GM06990 (cell line): ENCODE measurements at regions not wholly inside any gene's neighbourhood (a gene's known extent, or its start where the extent isn't known, plus 50 kb on each side); places are given as distances from the start of the nearest gene placed in this dataset.

Experiments
- DNase-seq: peaks from one replicate; pipeline ENCODE4 v3.0.0-alpha.2; 2011; ENCODE audit not compliant: insufficient read length; ENCODE audit errors: extremely low read depth
- H3K27me3 ChIP-seq: replicated peaks from 2 replicates; pipeline ENCODE4 v1.6.0; 2011; ENCODE audit warnings: low read length; ENCODE audit not compliant: control insufficient read depth, insufficient read depth
- H3K36me3 ChIP-seq: 2 replicates; pipeline ENCODE4 v1.5.1; 2011; ENCODE audit warnings: low read length; ENCODE audit not compliant: control insufficient read depth, insufficient read depth
- H3K4me3 ChIP-seq: replicated peaks from 2 replicates; pipeline ENCODE4 v1.5.1; 2011; ENCODE audit warnings: low read depth, mild to moderate bottlenecking, control low read depth, low read length
- TF ChIP-seq, protein P1 (sequence below): IDR thresholded peaks from 2 replicates; pipeline ENCODE4 v1.5.1; 2011; ENCODE audit warnings: low read length, control low read depth, mild to moderate bottlenecking, inconsistent platforms; ENCODE audit not compliant: insufficient read depth, poor library complexity, severe bottlenecking

DNA sequence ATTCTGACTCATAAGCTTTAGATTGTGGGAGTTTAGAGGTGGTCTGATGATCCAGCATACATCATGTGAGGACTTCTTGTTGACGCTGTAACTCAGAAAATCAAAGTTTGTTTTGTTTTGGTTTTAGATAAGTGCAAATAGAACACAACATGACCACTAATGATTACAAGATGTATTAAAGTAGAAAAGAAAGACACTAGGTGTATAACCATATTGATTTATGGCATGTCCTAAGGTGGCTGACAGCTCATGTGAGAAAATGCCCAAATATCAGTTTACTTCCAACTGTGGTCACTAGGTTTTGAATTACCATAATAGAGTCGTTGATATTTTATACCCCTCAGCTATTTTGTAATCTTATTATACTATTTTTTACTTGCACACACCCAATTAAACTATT, 1131.4 kb upstream of the PHF14 start:
- Histone ChIP-seq H3K27me3 (no peaks in the 10 kb centered on the region), H3K36me3 (no peaks in the 10 kb centered on the region), H3K4me3 (no peak overlapping the region)
- DNase-seq: no peak
- TF ChIP-seq, protein P1, sequence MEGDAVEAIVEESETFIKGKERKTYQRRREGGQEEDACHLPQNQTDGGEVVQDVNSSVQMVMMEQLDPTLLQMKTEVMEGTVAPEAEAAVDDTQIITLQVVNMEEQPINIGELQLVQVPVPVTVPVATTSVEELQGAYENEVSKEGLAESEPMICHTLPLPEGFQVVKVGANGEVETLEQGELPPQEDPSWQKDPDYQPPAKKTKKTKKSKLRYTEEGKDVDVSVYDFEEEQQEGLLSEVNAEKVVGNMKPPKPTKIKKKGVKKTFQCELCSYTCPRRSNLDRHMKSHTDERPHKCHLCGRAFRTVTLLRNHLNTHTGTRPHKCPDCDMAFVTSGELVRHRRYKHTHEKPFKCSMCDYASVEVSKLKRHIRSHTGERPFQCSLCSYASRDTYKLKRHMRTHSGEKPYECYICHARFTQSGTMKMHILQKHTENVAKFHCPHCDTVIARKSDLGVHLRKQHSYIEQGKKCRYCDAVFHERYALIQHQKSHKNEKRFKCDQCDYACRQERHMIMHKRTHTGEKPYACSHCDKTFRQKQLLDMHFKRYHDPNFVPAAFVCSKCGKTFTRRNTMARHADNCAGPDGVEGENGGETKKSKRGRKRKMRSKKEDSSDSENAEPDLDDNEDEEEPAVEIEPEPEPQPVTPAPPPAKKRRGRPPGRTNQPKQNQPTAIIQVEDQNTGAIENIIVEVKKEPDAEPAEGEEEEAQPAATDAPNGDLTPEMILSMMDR: no peak

DNA sequence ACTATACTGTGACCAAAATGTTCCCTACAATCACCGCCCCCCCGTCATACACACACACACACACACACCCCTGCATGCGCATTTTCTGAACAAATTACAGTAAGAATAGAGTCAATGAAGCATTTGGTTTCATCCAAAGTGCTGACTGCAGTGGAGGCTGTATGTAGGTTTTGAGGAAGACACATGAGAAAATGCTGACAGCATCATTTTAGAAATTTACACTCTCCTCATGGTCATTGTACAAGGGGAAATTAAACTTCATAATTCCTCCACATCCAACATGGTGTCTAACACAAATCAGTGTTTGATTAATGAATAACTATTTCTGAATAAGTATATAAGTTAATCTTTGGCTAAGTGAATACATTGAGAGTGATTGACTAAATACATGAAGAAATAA, 1126.8 kb upstream of the PHF14 start:
- no peak for DNase-seq

DNA sequence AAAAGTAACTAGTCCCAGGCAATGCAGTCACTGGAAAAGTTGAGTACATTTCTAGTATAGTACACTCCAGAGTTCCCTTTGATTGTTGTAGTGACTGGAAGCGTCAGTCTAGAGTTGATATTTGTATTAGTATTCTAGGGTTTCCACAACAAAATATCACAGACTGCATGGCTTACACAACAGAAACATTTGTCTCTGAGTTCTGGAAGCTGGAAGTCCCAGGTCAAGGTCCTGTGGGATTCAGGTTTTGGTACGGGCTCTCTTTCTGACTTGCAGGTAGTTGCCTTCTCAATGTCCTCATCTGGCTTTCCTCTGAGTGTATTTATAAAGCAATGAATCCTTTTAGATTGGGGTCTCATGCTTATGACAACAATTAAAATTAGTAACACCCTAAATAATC, 1119.1 kb upstream of the PHF14 start:
- Histone ChIP-seq H3K36me3 (no peaks in the 10 kb centered on the region), H3K4me3 (no peak overlapping the region), H3K27me3 (no peaks in the 10 kb centered on the region)
- TF ChIP-seq, protein P1: no peak
- DNase-seq: no peak

More for the DNA sequence above, 1126.8 kb upstream of the PHF14 start:
- no peaks in the 10 kb centered on the region for H3K36me3 ChIP-seq
- TF ChIP-seq, protein P1: no peak
- no peaks in the 10 kb centered on the region for H3K27me3 ChIP-seq
- no peak overlapping the region for H3K4me3 ChIP-seq

DNA sequence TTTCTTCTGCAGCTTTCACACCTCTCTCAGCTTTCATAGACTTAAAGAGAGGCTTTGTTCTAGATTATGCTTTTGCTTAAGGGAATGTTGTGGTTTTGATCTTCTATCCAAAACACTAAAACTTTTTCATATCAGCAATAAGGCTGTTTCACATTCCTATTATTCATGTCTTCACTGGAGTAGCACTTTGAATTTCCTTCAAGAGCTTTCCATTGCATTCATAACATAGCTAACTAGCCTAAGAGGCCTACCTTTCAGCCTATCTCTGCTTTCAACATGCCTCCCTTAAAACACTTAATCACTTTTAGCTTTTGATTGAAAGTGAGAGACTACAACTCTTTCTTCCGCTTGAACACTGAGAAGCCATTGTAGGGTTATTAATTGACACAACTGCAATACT, 1117.0 kb upstream of the PHF14 start:
- DNase-seq: no peak
- Histone ChIP-seq H3K36me3 (no peaks in the 10 kb centered on the region), H3K4me3 (no peak overlapping the region), H3K27me3 (no peaks in the 10 kb centered on the region)
- TF ChIP-seq, protein P1: no peak

DNA sequence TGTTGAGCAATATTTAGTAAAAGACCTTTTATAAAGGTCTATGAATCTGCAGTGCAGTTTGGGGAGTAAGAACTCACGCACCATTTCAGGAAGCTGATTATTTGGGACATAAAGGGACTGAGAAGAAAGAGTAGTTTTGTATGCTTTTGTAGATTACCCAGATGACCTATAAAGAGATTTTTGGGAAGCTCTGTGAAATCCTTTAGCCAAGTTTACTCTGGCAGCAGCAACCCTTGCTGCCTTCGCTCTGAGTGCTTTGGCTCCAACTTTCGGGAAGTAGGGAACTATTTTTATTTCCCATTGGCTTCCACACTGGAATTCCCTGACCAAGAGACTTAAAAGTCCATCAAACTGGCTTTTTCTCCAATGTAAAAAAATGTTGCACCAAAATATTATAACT, 1110.1 kb upstream of the PHF14 start:
- DNase-seq: no peak
- no peaks in the 10 kb centered on the region for H3K27me3 ChIP-seq
- H3K36me3 ChIP-seq: no peaks in the 10 kb centered on the region
- TF ChIP-seq, protein P1: no peak
- no peak overlapping the region for H3K4me3 ChIP-seq

DNA sequence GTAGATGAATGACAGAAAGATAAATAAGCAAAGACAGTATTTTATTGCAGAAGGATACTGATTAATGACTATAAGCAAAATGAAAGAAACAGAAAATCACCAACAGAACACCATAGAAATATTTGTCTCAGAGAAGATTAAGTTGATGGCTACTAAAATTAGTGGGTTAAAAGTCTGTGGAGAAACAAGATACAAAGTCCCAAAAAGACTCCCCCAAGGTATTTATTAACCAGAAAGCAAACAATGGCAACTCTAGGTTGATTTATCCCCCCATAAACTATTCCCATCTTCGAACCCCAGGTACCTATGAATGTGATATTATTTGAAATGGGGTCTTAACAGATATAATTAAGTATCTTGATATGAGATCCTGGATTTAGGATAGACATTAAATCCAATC, 1104.5 kb upstream of the PHF14 start:
- DNase-seq: no peak
- H3K4me3 ChIP-seq: no peak overlapping the region
- no peaks in the 10 kb centered on the region for H3K36me3 ChIP-seq
- H3K27me3 ChIP-seq: no peaks in the 10 kb centered on the region
- TF ChIP-seq, protein P1: no peak
